Mesenchymal stem cell (in vitro differentiated cells and primary cell): ENCODE measurements at regions not wholly inside any gene's neighbourhood (a gene's known extent, or its start where the extent isn't known, plus 50 kb on each side); places are given as distances from the start of the nearest gene placed in this dataset.

Experiments used
- DNase-seq: peaks from one replicate; pipeline ENCODE4 v3.0.0-alpha.2; 2013
- H2AFZ ChIP-seq: one replicate; pipeline ENCODE4 v1.6.1; 2013; ENCODE audit warnings: low read depth, mild to moderate bottlenecking, control low read depth, inconsistent platforms, low read length, moderate library complexity
- H2AK5ac ChIP-seq: 2 replicates; pipeline ENCODE4 v1.6.1; 2013; ENCODE audit warnings: low read length, moderate library complexity, mild to moderate bottlenecking, inconsistent platforms; ENCODE audit not compliant: severe bottlenecking
- H2BK120ac ChIP-seq: one replicate; pipeline ENCODE4 v1.6.1; 2013; ENCODE audit warnings: low read depth, mild to moderate bottlenecking, inconsistent platforms, low read length, moderate library complexity
- H2BK12ac ChIP-seq, 2 experiments: one replicate each; pipeline ENCODE4 v1.6.1; 2013; ENCODE audit warnings: inconsistent platforms in 2 of 2, low read length in 2 of 2, mild to moderate bottlenecking in 2 of 2, moderate library complexity in 2 of 2, control low read depth in 1 of 2
- H2BK15ac ChIP-seq: one replicate; pipeline ENCODE4 v1.6.1; 2013; ENCODE audit warnings: mild to moderate bottlenecking, low read depth, inconsistent platforms; ENCODE audit not compliant: poor library complexity, severe bottlenecking
- H2BK5ac ChIP-seq: 2 replicates; pipeline ENCODE4 v1.6.1; 2013; ENCODE audit warnings: low read depth, mild to moderate bottlenecking, low read length, control low read depth, inconsistent platforms; ENCODE audit not compliant: poor library complexity, severe bottlenecking
- H3K14ac ChIP-seq, 2 experiments: one replicate each; pipeline ENCODE4 v1.6.1; 2013; ENCODE audit warnings: inconsistent platforms in 2 of 2, low read length in 2 of 2, control low read depth in 1 of 2, mild to moderate bottlenecking in 1 of 2, moderate library complexity in 1 of 2
- H3K18ac ChIP-seq, 2 experiments: one replicate each; pipeline ENCODE4 v1.6.1; 2013; ENCODE audit warnings: inconsistent platforms in 2 of 2, low read length in 2 of 2, control low read depth in 1 of 2, low read depth in 1 of 2, mild to moderate bottlenecking in 1 of 2
- H3K23ac ChIP-seq, 2 experiments: one replicate each; pipeline ENCODE4 v1.6.1; 2013; ENCODE audit warnings: inconsistent platforms in 2 of 2, low read length in 2 of 2, mild to moderate bottlenecking in 2 of 2, moderate library complexity in 2 of 2, control low read depth in 1 of 2
- H3K27ac ChIP-seq: 2 replicates; pipeline ENCODE4 v1.5.1; 2013; ENCODE audit warnings: mild to moderate bottlenecking, moderate library complexity, low read length, control low read depth, inconsistent platforms; ENCODE audit not compliant: poor library complexity, severe bottlenecking
- H3K27me3 ChIP-seq, 2 experiments: 2 replicates each; pipeline versions ENCODE4 v1.6.1 to v1.7.0; 2013; ENCODE audit warnings: low read length in 2 of 2, mild to moderate bottlenecking in 2 of 2, moderate library complexity in 2 of 2, control low read depth in 1 of 2, inconsistent platforms in 1 of 2; ENCODE audit not compliant: control insufficient read depth in 1 of 2, insufficient read depth in 1 of 2
- H3K36me3 ChIP-seq, 2 experiments: 2 replicates each; pipeline versions ENCODE4 v1.6.1 to v1.7.0; 2013; ENCODE audit warnings: low read length in 2 of 2, control low read depth in 1 of 2, inconsistent platforms in 1 of 2, low read depth in 1 of 2, mild to moderate bottlenecking in 1 of 2; ENCODE audit not compliant: insufficient read depth in 2 of 2, control insufficient read depth in 1 of 2
- H3K4ac ChIP-seq, 2 experiments: one replicate each; pipeline ENCODE4 v1.6.1; 2013; ENCODE audit warnings: inconsistent platforms in 2 of 2, low read length in 2 of 2, mild to moderate bottlenecking in 2 of 2, moderate library complexity in 2 of 2, control low read depth in 1 of 2, low read depth in 1 of 2
- H3K4me1 ChIP-seq: 2 replicates; pipeline ENCODE4 v1.6.1; 2013; ENCODE audit warnings: low read depth, low read length, control low read depth; ENCODE audit not compliant: control insufficient read depth, insufficient read depth
- H3K4me2 ChIP-seq: 2 replicates; pipeline ENCODE4 v1.6.1; 2013; ENCODE audit warnings: low read length, mild to moderate bottlenecking, inconsistent platforms; ENCODE audit not compliant: poor library complexity, severe bottlenecking
- H3K4me3 ChIP-seq, 2 experiments: 2 replicates each; pipeline versions ENCODE4 v1.5.1 to v1.7.0; 2013; ENCODE audit warnings: low read length in 2 of 2, mild to moderate bottlenecking in 2 of 2, control low read depth in 1 of 2, low read depth in 1 of 2; ENCODE audit not compliant: insufficient read depth in 1 of 2
- H3K79me1 ChIP-seq: replicated peaks from 2 replicates; pipeline ENCODE4 v1.6.1; 2013; ENCODE audit warnings: mild to moderate bottlenecking, control low read depth, low read length, inconsistent platforms; ENCODE audit not compliant: poor library complexity, severe bottlenecking
- H3K9ac ChIP-seq: 2 replicates; pipeline ENCODE4 v1.7.0; 2013; ENCODE audit warnings: mild to moderate bottlenecking, low read length, moderate library complexity
- H3K9me3 ChIP-seq: 2 replicates; pipeline ENCODE4 v1.7.0; 2013; ENCODE audit warnings: mild to moderate bottlenecking, low read length; ENCODE audit not compliant: control insufficient read depth
- H4K8ac ChIP-seq: one replicate; pipeline ENCODE4 v1.6.1; 2013; ENCODE audit warnings: inconsistent platforms, mild to moderate bottlenecking, low read length, moderate library complexity
- H4K91ac ChIP-seq: one replicate; pipeline ENCODE4 v1.6.1; 2013; ENCODE audit warnings: mild to moderate bottlenecking, low read length, inconsistent platforms
- WGBS: methylation state at CpG from one replicate; pipeline ENCODE4 v1.1.7; 2013; ENCODE audit warnings: mixed read lengths; 5-methylcytosine and 5-hydroxymethylcytosine counted together

DNA sequence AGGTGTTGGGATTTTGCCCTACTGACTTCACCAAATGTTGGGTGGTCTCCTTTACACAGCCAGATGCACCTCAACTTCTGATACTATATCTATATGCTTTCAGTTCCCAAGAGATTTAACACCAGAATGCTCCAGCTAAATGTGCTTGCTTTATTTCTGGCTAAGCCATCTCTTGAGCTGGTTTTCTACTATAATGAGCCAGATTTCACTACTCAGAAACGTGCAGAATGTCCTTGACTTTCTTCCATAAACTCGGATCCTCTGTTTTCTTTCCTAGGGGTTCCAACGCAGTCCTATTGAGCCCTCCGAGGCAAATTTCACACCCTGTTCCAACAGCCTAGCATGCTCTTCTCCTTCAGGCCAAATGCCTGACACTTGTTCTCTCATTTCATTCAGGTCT is 200.3 kb downstream of the DPY19L2 start:
- DNase-seq, result no peak
- 59% methylated on average over 4 of the region's 4 CpGs for WGBS
- no peak overlapping the region for H3K14ac ChIP-seq

DNA sequence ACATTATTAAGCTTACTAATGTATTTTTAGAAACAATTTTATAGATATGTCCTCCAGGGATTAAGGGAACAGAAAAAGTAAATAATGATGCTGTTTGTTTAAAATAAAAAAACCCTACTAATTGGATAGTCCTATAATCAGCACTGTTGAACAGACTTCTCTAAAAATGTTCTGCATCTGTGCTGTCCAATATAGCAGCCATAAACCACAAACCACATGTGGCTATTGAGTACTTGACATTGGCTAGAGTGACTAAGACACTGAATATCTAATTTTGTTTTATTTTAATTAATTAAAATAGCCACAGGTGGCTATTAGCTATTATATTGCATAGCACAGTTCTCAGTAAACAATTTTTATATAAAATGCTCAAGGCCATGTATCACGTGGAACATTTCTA is 210.4 kb downstream of the DPY19L2 start:
- Histone ChIP-seq H2BK120ac (no peak overlapping the region), H3K4me2 (no peak overlapping the region), H3K4me3 (no peak overlapping the region), H3K14ac (no peak overlapping the region), H2BK12ac (no peak overlapping the region), H3K23ac (no peak overlapping the region), H4K8ac (no peak overlapping the region), H3K27me3 (no peaks in the 10 kb centered on the region), H2BK5ac (no peak overlapping the region), H3K79me1 (no peaks in the 10 kb centered on the region), H3K27ac (no peak overlapping the region), H2AFZ (no peak overlapping the region), H3K4ac (no peak overlapping the region), H3K4me1 (no peaks in the 10 kb centered on the region), H3K18ac (no peak overlapping the region), H2BK15ac (no peak overlapping the region), H3K9me3 (no peaks in the 10 kb centered on the region), H4K91ac (no peak overlapping the region), H3K36me3 (no peaks in the 10 kb centered on the region), H2AK5ac (no peak overlapping the region), H3K9ac (no peak overlapping the region)
- WGBS, result 100% methylated on average over 1 of the region's 1 CpG
- DNase-seq, result no peak

More for the DNA sequence above, 200.3 kb downstream of the DPY19L2 start:
- peaks cover 8% of the 10 kb centered on the region for H3K9me3 ChIP-seq
- H3K4me2 ChIP-seq, result no peak overlapping the region
- H4K91ac ChIP-seq, result no peak overlapping the region
- H3K36me3 ChIP-seq, result no peaks in the 10 kb centered on the region
- no peak overlapping the region for H3K18ac ChIP-seq
- H3K4me1 ChIP-seq, result no peaks in the 10 kb centered on the region
- no peak overlapping the region for H2AFZ ChIP-seq
- no peak overlapping the region for H3K9ac ChIP-seq
- H3K4me3 ChIP-seq, result no peak overlapping the region
- H4K8ac ChIP-seq, result no peak overlapping the region
- no peak overlapping the region for H3K23ac ChIP-seq
- H3K4ac ChIP-seq, result no peak overlapping the region
- no peak overlapping the region for H2BK120ac ChIP-seq
- H2AK5ac ChIP-seq, result no peak overlapping the region
- no peaks in the 10 kb centered on the region for H3K27me3 ChIP-seq
- H2BK12ac ChIP-seq, result no peak overlapping the region
- no peaks in the 10 kb centered on the region for H3K79me1 ChIP-seq
- H2BK5ac ChIP-seq, result no peak overlapping the region
- H3K27ac ChIP-seq, result no peak overlapping the region
- no peak overlapping the region for H2BK15ac ChIP-seq

DNA sequence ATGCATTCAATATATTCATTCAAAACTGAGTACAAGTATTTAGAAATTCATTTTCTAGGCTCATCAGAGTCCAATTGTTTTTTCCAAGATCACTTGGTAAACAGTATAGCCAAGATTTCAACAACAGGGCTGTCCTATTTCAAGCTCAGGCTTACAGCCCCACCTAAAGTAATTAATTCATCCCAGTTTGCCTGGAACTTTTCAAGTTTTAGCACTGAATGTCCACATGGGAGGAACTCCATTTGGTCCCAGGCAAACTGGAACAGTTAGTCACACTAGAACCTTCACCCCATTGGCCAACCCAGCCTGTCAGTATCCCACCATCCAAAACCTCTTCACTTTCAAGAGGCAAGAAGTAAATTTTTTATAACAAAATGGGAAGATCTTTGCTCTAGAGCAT is 210.9 kb downstream of the DPY19L2 start:
- Histone ChIP-seq H3K4ac (no peak overlapping the region), H3K4me1 (no peaks in the 10 kb centered on the region), H4K8ac (no peak overlapping the region), H3K14ac (no peak overlapping the region), H2BK15ac (no peak overlapping the region), H4K91ac (no peak overlapping the region), H2BK12ac (no peak overlapping the region), H3K4me2 (no peak overlapping the region), H2AK5ac (no peak overlapping the region), H3K9me3 (no peaks in the 10 kb centered on the region), H3K9ac (no peak overlapping the region), H3K4me3 (no peak overlapping the region), H2BK120ac (no peak overlapping the region), H3K36me3 (no peaks in the 10 kb centered on the region), H2AFZ (no peak overlapping the region), H3K27ac (no peak overlapping the region), H3K23ac (no peak overlapping the region), H2BK5ac (no peak overlapping the region), H3K27me3 (no peaks in the 10 kb centered on the region), H3K18ac (no peak overlapping the region), H3K79me1 (no peaks in the 10 kb centered on the region)
- no peak for DNase-seq

DNA sequence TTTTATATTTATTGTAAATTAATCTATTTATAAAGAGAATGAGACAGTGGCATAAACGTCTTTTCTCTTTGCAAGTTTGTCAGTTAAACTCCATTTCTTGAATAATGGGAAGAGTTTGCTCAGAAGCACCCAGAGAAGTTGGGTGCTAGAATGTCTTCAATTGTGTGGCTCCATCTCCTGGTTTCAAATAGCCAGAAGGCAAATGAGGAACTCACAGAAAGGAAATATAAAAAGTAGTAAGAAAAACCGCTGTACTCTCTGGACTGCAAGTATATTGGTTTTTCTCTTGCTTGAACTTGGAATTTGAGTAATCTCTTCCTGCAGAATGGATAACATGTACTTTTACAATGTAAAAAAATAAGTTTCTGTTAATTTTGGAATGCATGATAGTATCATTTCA is 217.5 kb downstream of the DPY19L2 start:
- DNase-seq, result no peak
- Histone ChIP-seq H3K9me3 (no peaks in the 10 kb centered on the region), H2BK15ac (no peak overlapping the region), H2AFZ (no peak overlapping the region), H3K4me1 (no peaks in the 10 kb centered on the region), H4K8ac (no peak overlapping the region), H3K18ac (no peak overlapping the region), H2BK12ac (no peak overlapping the region), H3K9ac (no peak overlapping the region), H3K36me3 (no peaks in the 10 kb centered on the region), H3K4ac (no peak overlapping the region), H4K91ac (no peak overlapping the region), H2BK5ac (no peak overlapping the region), H3K4me3 (no peak overlapping the region), H3K23ac (no peak overlapping the region), H3K14ac (no peak overlapping the region), H2BK120ac (no peak overlapping the region), H2AK5ac (no peak overlapping the region), H3K4me2 (no peak overlapping the region), H3K79me1 (no peaks in the 10 kb centered on the region), H3K27me3 (no peaks in the 10 kb centered on the region), H3K27ac (no peak overlapping the region)
- 91% methylated on average over 2 of the region's 2 CpGs for WGBS
